Sigmoid colon (tissue), 4 donors: ENCODE measurements at regions not wholly inside any gene's neighbourhood (a gene's known extent, or its start where the extent isn't known, plus 50 kb on each side); places are given as distances from the start of the nearest gene placed in this dataset.
"Not testable (repeated sequence)": the region's sequence is repeated elsewhere in the genome, so short reads cannot be mapped to it uniquely, and the experiment has no call there.

ENCODE experiments used
- CTCF ChIP-seq, 4 experiments: fragments of 450-650 bp in 3 of 4; fragments of 200-600 bp in 1 of 4; IDR thresholded peaks; one replicate each; pipeline ENCODE4 v1.5.1; 2016 to 2019; ENCODE audit warnings: antibody characterized with exemption in 4 of 4, mild to moderate bottlenecking in 3 of 4, moderate library complexity in 2 of 4
- POLR2A ChIP-seq, 2 donors: fragments of 450-650 bp; IDR thresholded peaks; one replicate each; pipeline ENCODE4 v1.6.1; 2016; ENCODE audit warnings: antibody characterized with exemption in 2 of 2, mild to moderate bottlenecking in 2 of 2, moderate library complexity in 2 of 2
- POLR2AphosphoS5 ChIP-seq, 4 donors: sonication (generic); formaldehyde crosslinking; IDR thresholded peaks; one replicate each; pipeline ENCODE4 v1.6.1; 2017; ENCODE audit warnings: antibody characterized with exemption in 4 of 4

GRCh38 chr20:29050008-29050606, 2207.4 kb upstream of the DEFB115 start:
- TF ChIP-seq POLR2AphosphoS5, POLR2A, CTCF (IDR thresholded peaks at IDR 0.05): not testable (repeated sequence)
